ENCODE measurements at regions not wholly inside any gene's neighbourhood (a gene's known extent, or its start where the extent isn't known, plus 50 kb on each side); places are given as distances from the start of the nearest gene placed in this dataset.
"Not testable (repeated sequence)": the region's sequence is repeated elsewhere in the genome, so short reads cannot be mapped to it uniquely, and the experiment has no call there.

DNA sequence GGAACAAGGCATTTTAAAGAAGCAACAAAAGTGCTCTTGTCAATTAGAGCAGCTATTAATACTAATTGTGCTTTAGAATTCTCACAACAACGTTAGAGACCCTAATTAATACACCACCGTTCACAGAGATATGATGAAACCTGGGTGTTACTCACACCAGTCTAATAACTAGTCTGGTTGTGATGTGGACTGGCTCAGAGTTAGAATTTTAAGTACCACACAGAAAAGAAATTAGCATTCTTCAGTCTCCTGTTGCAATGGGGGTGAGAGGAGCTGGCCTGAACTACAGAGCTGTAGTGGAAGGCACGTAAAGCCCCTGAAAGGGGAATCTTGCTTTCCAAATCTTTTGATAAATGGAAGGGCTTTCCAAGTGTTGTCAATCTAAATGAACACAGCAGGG, 240.8 kb upstream of the TOX3 start:
- no peak for DNase-seq (ENCODE audit: low spot score)

DNA sequence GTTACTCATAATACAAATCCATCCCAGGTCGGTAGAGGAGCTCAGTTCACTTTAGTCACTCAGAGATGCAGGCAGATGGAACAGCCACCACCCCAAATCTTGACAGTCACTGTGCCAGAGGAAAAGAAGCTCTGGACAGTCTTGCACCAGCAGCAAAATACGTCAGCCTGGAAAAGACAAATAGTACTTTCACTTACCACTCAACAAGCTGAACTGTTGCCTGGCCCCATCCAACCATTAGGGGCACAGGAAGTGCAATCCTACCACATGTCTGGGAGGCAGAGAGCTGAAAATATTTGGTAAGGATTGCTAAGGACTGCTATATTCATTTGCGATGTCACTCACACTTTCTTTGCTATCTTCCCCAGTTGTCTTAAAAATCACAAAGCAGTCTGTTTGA, 239.1 kb upstream of the TOX3 start:
- no peak for DNase-seq (ENCODE audit: low spot score)

DNA sequence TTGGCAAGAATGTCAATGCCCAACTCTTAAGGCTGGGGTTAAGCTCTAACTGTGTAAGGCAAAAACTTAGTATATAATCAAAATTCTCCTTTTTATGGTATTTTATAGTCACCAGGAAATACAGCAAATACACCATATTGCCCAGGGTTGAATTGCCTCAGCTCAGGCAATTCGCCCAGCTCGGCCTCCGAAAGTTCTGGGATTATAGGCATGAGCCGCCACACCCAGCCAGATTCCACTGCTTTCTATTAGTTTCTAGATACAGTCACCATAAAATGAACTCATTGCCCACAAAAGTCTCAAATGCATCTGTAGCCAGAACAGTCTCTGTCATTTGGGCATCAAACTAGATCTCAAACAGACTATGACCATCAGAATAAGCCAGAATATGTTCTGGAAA, 238.7 kb upstream of the TOX3 start:
- DNase-seq (ENCODE audit: low spot score), result no peak

DNA sequence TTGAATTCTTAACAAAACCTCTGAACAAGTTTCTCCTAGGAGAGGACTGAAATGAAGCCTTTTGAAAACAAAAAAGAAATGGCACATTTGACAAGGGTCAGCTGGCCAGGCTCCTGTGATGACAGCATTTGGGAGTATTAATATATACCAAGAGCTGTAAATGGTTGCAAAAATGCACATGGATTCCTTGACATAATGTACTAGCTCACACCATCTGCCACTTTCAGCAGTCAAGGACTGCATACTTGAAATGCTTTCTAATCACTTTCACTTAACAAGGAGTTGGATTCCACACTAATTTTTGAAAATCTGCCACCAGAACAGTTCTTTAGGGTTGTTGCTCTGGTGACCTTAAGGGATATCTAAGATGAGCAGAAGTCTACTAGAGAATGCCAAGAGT, 236.7 kb upstream of the TOX3 start:
- no peak for DNase-seq (ENCODE audit: low spot score)

DNA sequence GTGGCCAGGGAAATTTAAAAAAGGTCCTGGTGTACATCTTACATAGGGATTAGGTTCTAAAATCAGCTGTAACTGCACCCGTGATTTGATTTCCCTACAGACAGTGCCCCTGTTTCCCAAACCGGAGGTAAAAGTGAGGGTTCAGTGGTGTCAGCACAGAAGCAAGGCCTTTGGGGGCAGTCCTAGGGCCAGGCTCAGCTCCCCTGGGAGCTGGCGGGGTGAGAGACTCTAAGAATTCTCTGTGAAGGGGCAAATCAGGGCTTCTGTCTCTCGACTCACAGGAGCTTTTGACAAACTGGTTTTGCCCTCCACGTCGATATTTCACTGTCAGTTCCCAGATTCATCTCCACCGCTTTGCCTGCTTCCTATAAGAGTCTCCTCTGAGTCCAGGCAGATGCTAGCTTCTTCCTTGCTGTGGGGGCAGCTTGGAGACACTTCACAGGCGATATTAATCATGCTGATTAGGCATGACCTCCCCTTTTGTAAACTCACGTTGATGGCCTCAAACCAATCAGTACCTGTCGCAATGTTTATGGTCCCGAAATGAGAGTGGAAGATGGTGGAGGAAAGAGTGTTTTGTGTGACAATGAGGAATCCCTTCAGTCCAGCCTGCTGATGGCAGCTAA, 234.2 kb upstream of the TOX3 start:
- no peak for DNase-seq (ENCODE audit: low spot score)

DNA sequence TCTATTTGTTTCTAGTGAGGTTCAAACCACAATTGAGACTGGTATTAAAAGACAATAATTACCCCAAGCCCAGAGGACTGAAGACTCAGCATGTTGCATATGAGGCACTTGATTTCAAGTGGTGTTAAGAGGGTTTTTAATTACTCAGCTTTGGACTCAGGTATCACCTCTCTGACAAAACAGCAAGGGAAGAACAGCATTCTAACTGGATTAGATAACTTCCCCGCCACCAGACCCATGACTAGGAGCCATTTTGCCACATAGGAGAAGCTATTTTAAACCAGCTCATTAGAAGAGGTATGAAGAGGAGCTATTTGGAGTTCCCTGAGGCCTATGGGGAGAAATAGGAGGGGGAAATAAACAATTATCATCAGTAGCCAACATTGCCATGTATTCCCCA, 226.1 kb upstream of the TOX3 start:
- DNase-seq (ENCODE audit: low spot score), result no peak

DNA sequence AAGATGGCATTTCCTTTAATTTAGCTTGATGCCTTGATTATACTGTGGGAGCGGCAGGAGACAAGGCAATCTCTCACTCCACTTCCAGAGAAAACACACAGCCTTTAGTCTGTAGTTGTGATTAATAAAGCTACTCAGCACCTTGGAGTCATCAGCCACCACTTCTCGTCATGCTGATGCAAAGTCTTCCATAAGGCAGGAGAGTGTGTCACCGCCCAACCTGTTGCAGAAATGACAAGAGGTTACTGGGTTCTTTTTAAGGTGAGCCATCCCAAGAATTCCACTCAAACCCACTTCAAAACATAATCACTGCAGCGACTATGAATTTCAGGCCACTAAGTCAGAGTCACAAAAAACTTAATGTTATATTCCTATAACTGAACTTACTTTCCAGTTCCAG, 223.9 kb upstream of the TOX3 start:
- DNase-seq (ENCODE audit: low spot score), result no peak

DNA sequence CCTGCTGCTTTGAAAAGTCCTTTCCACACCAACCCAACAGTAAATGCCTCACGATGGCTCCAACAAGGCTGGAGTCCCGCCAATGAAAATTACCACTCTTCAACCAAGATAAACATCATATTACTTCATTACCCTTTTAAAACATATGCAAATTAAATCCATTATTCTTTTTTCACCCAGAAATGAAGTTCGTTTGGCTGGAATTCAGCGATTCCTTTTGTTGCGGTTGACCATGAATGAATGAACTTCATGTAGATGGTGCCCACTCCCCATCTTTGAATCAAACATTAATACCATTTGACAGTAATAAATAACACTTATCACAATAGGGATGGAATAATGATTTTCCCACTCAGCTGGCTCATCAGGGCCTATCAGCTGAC, 211.5 kb upstream of the TOX3 start:
- DNase-seq (ENCODE audit: low spot score), result no peak

DNA sequence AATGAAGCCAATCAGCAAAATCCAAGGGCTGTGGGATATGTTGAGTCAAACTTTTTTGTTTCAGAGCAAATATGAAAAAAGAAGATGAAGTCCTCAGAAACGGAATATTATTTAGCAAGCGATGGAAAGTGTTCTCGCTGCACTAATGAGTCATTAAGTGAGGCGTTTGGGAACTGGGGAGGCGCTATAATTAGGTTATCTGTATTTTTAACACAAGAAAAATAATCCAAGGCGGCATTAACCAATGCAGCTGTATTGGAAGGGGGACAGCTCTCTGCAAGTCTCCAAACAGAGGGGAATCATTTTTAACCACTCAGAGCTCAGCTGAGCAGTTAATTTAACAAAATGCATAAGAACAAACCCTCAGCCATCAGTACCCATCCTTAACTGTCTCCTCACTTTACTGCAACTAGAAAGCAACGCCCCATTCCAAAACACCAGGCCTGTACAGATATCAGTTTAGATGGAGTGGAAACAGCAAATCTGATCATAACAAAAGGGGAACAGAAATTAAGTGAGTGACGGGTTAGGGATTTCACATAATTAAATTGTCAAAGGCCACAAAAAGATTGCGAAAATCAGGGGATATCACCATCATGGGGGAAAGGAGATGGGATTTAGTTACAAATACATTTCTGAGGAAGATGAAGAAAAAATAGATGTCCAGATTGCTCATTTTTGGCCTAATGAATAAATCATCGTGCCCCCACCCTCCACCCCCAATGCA, 211.0 kb upstream of the TOX3 start:
- no peak for DNase-seq (ENCODE audit: low spot score)

DNA sequence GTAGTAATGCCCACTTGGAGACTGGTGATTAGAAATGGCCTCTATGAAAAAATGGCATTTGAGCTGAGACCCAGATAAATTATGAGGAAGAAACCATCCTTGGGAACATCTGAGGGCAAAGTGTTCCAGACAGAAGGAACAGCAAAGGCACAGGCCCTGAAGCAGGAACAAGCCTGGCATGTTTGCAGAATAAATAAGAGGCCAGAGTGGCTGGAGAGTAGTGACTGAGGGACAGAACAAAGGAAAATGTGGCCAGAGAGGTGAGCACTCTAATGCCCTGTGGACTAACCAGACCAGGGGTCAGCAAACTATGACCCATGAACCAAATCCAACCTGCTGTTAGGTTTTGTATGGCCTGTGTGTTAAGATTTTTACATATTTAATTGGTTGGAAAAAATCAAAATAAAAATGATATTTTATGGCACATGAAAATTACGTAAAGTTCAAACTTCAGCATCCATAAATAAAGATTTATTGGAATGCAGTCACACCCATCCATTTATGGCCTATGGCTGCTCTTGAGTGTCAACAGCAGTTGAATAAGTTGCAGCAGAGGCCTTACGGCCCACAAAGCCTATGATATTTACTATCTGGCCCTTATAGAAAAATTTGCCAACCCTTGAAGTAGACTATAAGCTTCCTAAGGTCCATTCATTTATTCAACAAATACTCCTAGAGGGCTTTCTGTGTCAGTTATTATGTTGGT, 210.0 kb upstream of the TOX3 start:
- no peak for DNase-seq (ENCODE audit: low spot score)

DNA sequence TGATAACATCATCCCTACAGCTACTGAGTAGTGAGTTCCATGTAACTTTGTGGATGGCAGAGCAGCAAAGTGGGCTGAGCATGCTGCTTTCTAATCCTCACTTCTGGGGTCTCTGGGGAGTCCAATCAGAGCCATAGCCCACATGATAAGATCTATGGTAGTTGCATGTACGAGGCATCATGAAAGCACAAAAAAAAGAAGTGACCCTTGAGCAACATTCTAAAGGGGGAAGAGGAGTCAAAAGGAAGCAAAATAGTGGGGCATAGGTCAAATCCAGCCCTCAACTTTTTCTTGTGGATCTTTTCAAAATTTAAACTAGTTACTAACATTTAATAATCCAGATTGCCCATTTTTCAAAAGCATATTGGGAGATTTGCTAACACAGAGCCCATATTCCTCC, 208.5 kb upstream of the TOX3 start:
- DNase-seq (ENCODE audit: low spot score), result no peak

DNA sequence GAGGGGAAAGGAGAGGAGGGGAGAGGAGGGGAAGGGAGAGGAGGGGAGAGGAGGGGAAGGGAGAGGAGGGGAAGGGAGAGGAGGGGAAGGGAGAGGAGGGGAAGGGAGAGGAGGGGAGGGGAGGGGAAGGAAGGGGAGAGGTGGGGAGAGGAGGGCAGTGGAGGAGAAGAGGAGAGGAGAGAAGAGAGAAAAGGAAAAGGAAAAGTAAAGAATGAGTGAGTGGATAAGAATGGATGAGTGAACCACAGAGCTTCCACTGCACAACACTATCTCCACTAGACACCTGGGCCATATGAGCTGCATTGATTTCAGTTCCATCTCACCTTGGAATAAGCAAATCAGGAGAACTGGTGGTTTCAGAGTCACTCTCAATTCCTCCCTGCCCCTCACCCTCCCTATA, 204.1 kb upstream of the TOX3 start:
- no peak for DNase-seq (ENCODE audit: low spot score)

DNA sequence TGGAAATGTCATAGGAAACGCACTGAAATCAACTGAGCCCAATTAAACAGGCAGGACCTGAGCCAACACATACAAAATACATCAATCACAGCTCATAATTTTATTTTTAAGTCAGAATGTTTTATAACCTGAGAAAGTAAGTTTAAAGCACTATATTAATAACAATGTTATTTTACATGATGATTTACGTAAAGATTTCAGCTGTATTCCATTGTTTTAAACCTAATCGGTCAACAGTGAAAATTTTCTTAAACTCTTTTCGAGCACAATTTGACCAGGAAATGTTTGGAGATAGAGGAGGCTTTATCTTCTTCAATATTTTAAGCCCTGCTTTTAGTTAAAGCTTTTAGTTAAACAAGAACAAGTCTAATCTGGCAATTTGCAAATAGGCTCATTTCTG, 201.8 kb upstream of the TOX3 start:
- no peak for DNase-seq (ENCODE audit: low spot score)

DNA sequence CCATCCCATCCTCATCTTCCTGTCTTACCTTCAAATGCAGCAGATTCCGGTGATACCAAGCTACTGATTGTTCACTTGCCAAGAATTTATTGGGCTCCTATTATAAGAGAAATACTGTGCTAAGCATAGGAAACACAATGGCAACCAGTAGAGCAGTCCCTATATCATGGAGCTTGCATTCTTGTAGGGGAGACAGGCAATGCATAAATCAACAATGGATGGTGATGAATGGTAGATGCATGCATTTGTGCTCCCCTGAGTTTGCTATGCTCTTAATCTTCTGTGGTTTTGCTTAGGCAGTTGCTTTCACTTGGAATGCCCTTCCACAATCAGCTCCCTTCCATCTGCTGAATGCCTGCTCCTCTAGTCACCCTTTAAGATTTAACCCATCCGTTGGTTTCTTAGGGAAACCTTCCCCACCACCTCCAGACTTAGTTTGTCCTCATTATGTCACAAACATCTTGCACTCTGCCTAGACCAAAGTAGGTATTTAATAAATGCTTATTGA, 200.2 kb upstream of the TOX3 start:
- no peak for DNase-seq (ENCODE audit: low spot score)

DNA sequence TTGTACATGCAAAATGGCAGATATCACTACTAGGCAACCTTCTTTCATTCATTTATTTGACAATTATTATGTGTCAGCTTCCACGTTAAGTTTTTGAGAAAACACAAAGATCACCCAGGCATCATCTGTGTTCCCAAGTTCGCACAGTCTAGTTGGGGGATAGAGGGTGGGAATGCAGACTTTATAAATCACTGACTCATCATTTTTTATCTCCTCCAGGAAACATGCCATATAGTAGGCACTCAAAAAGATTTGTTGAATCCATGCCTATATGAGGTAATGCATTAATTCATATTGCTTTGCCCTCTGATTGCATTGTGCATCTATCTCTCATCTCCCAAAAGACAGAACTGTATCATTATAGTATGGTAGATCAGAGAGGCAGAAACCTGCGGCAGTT, 196.8 kb upstream of the TOX3 start:
- no peak for DNase-seq (ENCODE audit: low spot score)

DNA sequence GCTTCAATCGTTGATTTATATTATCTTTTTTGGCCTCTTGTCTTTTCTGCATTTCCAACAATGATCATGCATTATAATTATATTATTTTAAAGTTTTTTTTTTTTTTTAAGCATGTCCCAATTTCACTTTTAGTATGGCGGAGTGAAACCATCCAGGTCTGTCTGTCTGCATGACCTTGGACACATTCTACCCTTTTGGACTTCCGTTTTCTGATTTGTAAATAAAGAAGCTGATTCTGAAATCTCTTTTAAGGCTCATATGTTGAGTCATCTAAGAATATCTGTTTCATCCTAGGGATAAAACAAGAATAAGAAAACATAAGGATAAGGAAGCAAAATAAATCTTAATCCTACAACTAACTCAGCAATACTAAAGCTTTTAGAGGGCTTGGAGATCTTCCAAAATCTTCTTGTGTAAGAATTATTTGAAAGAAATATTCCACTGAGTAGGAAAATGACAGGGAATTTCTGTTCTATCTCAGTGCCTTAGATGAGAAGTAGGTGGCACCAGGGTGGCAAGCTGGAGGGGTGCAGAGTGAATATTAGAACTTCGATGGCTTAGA, 195.7 kb upstream of the TOX3 start:
- no peak for DNase-seq (ENCODE audit: low spot score)

DNA sequence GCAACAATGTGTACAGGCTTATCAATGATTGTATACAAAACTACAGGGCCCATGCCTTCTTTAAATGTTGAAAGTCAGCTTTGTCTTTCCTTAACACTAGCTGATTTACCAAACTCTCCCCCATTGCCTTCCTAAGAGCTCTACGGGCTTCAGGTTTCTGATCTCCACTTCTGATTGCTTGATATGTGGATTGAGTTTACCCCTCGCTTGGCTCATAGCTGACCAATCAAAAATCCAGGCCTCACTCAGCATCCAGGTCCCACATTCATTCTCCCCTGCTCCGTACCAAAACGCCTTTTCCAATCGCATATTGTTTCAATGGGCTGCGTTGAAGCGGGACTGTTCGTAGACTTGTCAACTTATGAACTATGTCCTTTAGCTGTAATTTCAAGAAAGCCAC, 195.1 kb upstream of the TOX3 start:
- no peak for DNase-seq (ENCODE audit: low spot score)

DNA sequence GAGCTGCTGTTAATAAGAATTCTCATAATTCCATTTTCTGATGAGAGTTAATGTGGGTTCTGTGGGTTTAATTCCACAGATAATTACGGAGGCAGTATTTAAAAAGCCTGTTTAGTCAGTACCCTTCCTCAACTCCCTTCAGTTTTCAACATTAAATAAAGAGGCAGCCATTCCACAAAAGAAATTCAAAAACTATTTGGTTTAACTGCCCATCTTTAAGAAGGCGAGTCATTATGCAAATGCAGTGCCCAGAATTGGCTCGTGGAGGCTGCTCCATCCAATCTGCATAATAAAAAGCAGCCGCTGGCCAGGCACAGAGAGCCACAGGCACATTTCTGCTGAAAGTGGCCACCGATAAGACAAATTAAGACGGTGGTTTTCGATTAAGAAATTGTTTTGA, 194.4 kb upstream of the TOX3 start:
- no peak for DNase-seq (ENCODE audit: low spot score)

DNA sequence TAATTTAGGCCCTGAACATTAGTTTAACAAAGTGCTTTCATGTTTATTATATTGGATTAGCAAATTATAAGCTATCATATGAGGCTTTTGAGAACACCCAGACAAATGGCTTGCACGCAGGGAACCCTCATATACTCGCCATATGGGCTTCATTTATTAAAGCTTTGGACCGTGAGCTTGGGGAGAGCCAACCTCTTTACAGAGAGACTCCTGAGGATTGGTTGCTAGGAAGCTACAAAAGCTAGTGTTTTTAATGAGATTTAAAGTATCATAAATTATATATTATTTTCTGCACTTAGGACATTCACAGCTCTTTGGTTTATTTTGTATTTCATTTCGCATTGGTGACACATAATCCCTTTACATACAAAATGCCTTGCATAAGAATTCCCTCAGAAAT, 193.8 kb upstream of the TOX3 start:
- DNase-seq (ENCODE audit: low spot score), result no peak

DNA sequence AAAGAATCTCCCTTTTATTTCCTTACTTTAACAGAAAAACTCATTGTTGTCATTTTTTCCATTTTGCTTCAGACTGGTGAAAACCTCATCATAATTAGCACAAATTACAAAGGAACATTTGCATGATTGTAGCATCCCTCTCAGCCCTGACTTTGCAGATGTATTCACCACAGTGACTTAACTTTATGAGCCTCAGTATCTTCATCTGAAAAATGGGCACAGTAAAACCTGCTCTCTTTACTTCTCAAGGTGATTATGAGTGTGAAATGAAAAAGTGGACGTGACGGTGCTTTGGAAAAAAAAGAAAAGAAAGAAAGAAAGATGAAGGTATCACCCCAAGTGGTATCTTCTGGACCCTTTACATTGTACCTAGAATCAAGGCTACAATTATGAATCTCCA, 193.4 kb upstream of the TOX3 start:
- DNase-seq (ENCODE audit: low spot score), result no peak

DNA sequence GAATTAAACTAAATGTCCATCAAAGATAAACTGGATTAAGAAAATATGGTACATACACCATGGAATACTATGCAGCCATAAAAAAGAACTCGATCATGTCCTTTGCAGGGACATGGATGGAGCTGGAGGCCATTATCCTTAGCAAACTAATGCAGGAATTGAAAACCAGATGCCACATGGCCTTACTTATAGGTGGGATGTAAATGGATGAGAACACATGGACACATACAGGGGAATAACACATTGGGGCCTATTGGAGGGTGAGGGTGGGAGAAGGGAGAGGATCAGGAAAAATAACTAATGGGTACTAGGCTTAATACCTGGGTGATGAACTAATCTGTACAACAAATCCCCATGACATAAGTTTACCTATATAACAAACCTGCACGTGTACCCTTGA, 192.0 kb upstream of the TOX3 start:
- not testable (repeated sequence) for DNase-seq (ENCODE audit: low spot score)

DNA sequence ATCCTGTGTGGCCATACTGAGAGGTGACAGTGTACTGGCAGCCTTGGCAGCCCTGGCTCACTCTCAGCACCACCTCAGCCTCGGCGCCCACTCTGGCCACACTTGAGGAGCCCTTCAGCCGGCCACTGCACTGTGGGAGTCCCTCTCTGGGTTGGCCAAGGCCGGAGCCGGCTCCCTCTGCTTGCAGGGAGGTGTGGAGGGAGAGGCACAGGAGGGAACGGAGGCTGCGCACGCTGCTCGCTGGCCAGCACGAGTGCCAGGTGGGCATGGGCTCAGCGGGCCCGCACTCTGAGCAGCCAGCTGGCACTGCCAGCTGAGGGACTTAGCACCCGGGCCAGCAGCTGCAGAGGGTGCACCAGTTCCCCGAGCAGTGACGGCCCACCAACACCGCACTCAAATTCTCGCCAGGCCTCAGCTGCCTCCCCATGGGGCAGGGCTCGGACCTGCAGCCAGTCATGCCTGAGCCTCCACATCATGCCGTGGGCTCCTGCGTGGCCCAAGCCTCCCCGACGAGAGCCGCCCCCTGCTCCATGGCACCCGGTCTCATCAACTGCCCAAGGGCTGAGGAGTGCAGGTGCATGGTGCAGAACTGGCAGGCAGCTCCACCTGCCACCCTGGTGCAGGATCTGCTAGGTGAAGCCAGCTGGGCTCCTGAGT, 184.4 kb upstream of the TOX3 start:
- no peak for DNase-seq (ENCODE audit: low spot score)

DNA sequence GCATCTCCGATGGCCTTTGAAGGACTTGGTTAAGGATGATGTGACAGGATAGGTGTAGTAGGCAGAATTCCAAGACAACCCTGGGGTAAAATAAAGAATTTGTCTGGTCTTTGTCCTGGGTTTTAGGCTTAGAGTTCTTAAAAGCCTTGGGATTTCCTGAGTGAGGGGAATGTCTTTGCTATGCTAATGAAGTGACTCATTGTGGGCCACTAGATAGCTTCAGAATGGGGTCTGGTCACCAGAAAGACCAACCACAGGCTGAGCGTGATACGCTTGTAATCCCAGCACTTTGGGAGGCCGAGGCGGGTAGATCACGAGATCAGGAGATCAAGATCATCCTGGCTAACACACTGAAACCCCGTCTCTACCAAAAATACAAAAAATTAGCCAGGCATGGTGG, 182.8 kb upstream of the TOX3 start:
- no peak for DNase-seq (ENCODE audit: low spot score)
